Stomach (tissue), 4 donors: ENCODE measurements at regions not wholly inside any gene's neighbourhood (a gene's known extent, or its start where the extent isn't known, plus 50 kb on each side); places are given as distances from the start of the nearest gene placed in this dataset.

Source experiments
- EP300 ChIP-seq: sonication (generic); formaldehyde crosslinking; IDR thresholded peaks from one replicate; pipeline ENCODE4 v1.6.1; 2017; ENCODE audit warnings: antibody characterized with exemption
- POLR2A ChIP-seq, 4 donors: fragments of 450-650 bp; IDR thresholded peaks; one replicate each; pipeline ENCODE4 v1.6.1; 2016; ENCODE audit warnings: antibody characterized with exemption in 4 of 4, control low read depth in 2 of 4, mild to moderate bottlenecking in 1 of 4, moderate library complexity in 1 of 4
- POLR2AphosphoS5 ChIP-seq, 3 donors: sonication (generic); formaldehyde crosslinking; IDR thresholded peaks; one replicate each; pipeline ENCODE4 v1.6.1; 2016; ENCODE audit warnings: antibody characterized with exemption in 3 of 3
- TF ChIP-seq, protein P1 (sequence below), 7 experiments: fragments of 450-650 bp in 4 of 7; fragments of 200-600 bp in 3 of 7; sonication (generic) in 3 of 7; IDR thresholded peaks; one replicate each; pipeline ENCODE4 v1.5.1; 2016 to 2019; ENCODE audit warnings: antibody characterized with exemption in 7 of 7, control low read depth in 2 of 7, mild to moderate bottlenecking in 1 of 7

DNA sequence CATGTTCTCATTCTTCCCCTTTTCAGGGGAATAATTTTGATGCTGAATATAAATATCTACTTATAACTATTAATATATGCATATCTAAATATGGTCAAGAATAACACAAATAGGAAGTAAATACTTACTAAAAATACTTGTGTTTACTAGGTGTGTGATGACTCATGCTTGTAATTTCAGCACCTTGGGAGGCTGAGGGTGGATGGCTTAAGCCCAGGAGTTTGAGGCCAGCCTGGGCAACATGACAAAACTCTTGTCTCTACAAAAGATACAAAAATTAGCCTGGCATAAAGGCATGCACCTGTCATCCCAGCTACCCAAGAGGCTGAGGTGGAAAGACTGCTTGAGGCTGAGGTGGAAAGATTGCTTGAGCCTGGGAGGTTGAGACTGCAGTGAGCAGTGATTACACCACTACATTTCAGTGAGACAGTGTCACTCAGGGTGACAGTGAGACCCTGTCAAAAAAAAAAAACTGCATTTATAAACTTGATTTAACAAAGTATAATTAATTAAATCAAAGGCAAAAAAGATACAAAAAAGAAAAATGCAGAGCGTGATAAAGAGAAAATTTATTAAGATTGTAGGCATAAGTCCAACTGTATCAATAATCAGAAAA is 703.1 kb upstream of the VRK2 start:
- TF ChIP-seq, protein P1, sequence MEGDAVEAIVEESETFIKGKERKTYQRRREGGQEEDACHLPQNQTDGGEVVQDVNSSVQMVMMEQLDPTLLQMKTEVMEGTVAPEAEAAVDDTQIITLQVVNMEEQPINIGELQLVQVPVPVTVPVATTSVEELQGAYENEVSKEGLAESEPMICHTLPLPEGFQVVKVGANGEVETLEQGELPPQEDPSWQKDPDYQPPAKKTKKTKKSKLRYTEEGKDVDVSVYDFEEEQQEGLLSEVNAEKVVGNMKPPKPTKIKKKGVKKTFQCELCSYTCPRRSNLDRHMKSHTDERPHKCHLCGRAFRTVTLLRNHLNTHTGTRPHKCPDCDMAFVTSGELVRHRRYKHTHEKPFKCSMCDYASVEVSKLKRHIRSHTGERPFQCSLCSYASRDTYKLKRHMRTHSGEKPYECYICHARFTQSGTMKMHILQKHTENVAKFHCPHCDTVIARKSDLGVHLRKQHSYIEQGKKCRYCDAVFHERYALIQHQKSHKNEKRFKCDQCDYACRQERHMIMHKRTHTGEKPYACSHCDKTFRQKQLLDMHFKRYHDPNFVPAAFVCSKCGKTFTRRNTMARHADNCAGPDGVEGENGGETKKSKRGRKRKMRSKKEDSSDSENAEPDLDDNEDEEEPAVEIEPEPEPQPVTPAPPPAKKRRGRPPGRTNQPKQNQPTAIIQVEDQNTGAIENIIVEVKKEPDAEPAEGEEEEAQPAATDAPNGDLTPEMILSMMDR (IDR thresholded peaks at IDR 0.05), result no peak
- no peak for TF ChIP-seq POLR2A (IDR thresholded peaks at IDR 0.05)
- no peak for TF ChIP-seq EP300
- no peak for TF ChIP-seq POLR2AphosphoS5 (IDR thresholded peaks at IDR 0.05)
